GM12892 (cell line): ENCODE measurements at regions not wholly inside any gene's neighbourhood (a gene's known extent, or its start where the extent isn't known, plus 50 kb on each side); places are given as distances from the start of the nearest gene placed in this dataset.

Experiments used
- DNase-seq: peaks from one replicate; pipeline ENCODE4 v3.0.0; 2011; ENCODE audit not compliant: insufficient read length
- FAIRE-seq: peaks from 2 replicates; lab custom pipeline; 2011; peaks lifted over from hg19 to GRCh38; lab: Jason Lieb, UNC
- POLR2A ChIP-seq: IDR thresholded peaks from 2 replicates; pipeline ENCODE4 v1.6.1; 2011; ENCODE audit warnings: low read depth, low read length, control low read depth
- POLR2AphosphoS5 ChIP-seq: IDR thresholded peaks from 2 replicates; pipeline ENCODE4 v1.6.1; 2011; ENCODE audit warnings: low read depth, low read length, control low read depth
- TAF1 ChIP-seq: IDR thresholded peaks from 2 replicates; pipeline ENCODE4 v1.6.1; 2011; ENCODE audit warnings: low read depth, mild to moderate bottlenecking, control low read depth, low read length, borderline replicate concordance

DNA sequence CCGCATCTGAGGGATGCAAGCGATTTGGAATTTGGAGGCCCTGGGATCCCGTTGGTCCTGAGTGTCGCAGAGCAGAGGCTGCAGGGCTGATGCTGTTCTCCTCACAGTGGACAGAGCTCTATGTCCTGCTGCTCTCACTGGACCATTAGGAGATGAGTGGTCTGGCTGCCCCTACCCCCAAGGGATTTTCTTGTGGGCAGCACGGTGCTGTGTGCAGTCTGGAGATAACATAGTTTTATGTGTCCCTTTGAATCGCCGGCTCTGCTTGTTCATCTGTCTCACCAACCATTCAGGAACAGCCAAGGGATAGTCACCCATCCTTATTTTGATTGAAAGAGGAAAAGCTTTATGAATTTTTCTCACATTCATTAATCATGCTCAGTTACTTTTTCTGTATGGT, 49.9 kb downstream of the CHRM3 start:
- FAIRE-seq, result no peak
- no peak for DNase-seq
- TF ChIP-seq TAF1, result no peak
- no peak for TF ChIP-seq POLR2AphosphoS5
- no peak for TF ChIP-seq POLR2A

DNA sequence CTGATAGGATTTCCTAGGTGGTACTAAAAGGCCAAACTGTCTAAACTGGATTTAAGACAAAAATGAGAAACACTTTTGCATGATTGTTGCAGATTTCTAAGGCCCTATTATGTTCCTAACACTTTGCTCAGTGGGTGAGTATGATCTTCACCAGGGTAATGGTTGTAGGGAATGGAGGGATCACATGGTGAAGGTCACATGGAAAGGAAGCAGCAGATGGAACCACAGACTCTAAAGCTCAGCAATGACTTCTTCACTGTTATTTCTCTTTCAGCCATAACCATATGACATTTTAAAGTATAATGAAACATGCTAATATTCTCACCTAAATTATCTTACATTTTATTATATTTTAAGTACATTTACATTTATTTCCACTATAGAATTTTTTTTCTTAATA, 51.5 kb downstream of the CHRM3 start:
- no peak for FAIRE-seq

GRCh38 chr1:239438891-239439290, 52.5 kb downstream of the CHRM3 start:
- FAIRE-seq, result no peak
- no peak for DNase-seq
- TF ChIP-seq POLR2AphosphoS5, result no peak

More for the DNA sequence above, 51.5 kb downstream of the CHRM3 start:
- TF ChIP-seq TAF1 (no peak), POLR2AphosphoS5 (no peak), POLR2A (no peak)
- DNase-seq, result no peak

- no peak for FAIRE-seq
- TF ChIP-seq POLR2A (no peak), TAF1 (no peak), POLR2AphosphoS5 (no peak)
- no peak for DNase-seq
Measured at GRCh38 chr1:239443361-239443760, 57.0 kb downstream of the CHRM3 start.

- FAIRE-seq (no peak), DNase-seq (no peak)
- TF ChIP-seq POLR2AphosphoS5 (no peak), POLR2A (no peak), TAF1 (no peak)
Measured at GRCh38 chr1:239446611-239447010, 60.2 kb downstream of the CHRM3 start.

GRCh38 chr1:239448911-239449310, 62.5 kb downstream of the CHRM3 start:
- DNase-seq (no peak), FAIRE-seq (no peak)
- TF ChIP-seq TAF1, result no peak
- TF ChIP-seq POLR2AphosphoS5, result no peak
- TF ChIP-seq POLR2A, result no peak

GRCh38 chr1:239455743-239456142, 69.4 kb downstream of the CHRM3 start:
- DNase-seq, result no peak
- no peak for TF ChIP-seq TAF1
- no peak for TF ChIP-seq POLR2A
- no peak for TF ChIP-seq POLR2AphosphoS5
- no peak for FAIRE-seq

GRCh38 chr1:239456788-239457187, 70.4 kb downstream of the CHRM3 start:
- FAIRE-seq (no peak), DNase-seq (no peak)
- no peak for TF ChIP-seq TAF1
- TF ChIP-seq POLR2AphosphoS5, result no peak

- FAIRE-seq, result no peak
Measured at GRCh38 chr1:239457491-239458143, 71.2 kb downstream of the CHRM3 start.

DNA sequence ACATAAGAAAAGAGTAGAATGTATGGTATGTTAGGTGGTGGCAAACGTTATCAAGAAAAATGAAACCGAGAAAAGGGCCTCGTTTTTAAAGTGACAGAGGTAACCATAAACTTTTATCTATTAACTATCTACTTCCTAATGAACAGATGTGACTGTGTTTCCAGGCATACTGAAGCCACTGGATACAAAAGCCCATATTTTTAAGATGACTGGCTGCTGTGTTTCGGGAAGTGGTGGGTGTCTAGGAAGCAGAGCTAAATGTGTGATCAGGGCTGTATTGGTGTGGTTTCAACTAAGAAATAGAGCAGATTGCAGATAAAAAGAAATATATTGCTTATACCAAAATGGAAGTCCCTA, 71.8 kb downstream of the CHRM3 start:
- TF ChIP-seq TAF1 (no peak), POLR2AphosphoS5 (no peak), POLR2A (no peak)
- DNase-seq (no peak), FAIRE-seq (no peak)

More at GRCh38 chr1:239457491-239458143, 71.2 kb downstream of the CHRM3 start:
- TF ChIP-seq POLR2A, result no peak
- no peak for TF ChIP-seq TAF1
- DNase-seq, result no peak

- DNase-seq, result no peak
- TF ChIP-seq POLR2AphosphoS5, result no peak
- no peak for TF ChIP-seq POLR2A
- no peak for FAIRE-seq
Measured at GRCh38 chr1:239467730-239468129, 81.4 kb downstream of the CHRM3 start.

GRCh38 chr1:239478069-239478468, 91.7 kb downstream of the CHRM3 start:
- DNase-seq (no peak), FAIRE-seq (no peak)
- no peak for TF ChIP-seq TAF1
- no peak for TF ChIP-seq POLR2AphosphoS5
- no peak for TF ChIP-seq POLR2A

GRCh38 chr1:239483391-239483790, 97.0 kb downstream of the CHRM3 start:
- FAIRE-seq (no peak), DNase-seq (no peak)
- TF ChIP-seq POLR2A (no peak), POLR2AphosphoS5 (no peak), TAF1 (no peak)

DNA sequence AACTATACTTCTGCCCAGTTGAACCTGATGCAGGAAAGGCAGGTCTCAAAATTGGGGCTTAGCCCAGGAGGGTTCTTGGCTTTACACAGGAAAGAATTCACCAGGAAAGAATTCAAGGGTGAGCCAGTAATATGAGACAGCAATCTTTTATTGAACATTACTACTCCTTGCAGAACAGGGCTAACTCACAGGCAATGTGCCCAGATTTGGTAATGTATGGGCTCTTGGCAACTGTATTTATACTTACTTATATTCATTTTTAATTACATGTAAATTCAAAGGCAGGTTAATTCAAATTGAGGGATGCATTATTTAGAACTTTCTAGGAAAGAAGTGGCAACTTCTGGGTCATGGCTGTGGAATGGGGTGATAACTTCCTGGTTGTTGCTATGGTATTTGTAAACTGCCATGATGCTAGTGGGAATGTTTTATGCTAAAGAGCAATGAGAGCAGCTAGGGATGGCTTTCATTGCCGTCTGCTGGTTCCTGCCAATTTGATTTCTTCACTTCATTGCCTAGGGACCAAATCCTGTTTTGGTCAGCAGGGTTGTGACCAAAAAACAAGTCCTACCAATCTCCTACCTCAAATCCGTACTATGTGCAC, 107.5 kb downstream of the CHRM3 start:
- no peak for TF ChIP-seq POLR2AphosphoS5
- TF ChIP-seq TAF1, result no peak
- TF ChIP-seq POLR2A, result no peak
- no peak for DNase-seq
- FAIRE-seq, result no peak
